HG03066 (cell line): ENCODE measurements at regions not wholly inside any gene's neighbourhood (a gene's known extent, or its start where the extent isn't known, plus 50 kb on each side); places are given as distances from the start of the nearest gene placed in this dataset.
"Not testable (repeated sequence)": the region's sequence is repeated elsewhere in the genome, so short reads cannot be mapped to it uniquely, and the experiment has no call there.

Experiments used
- ATAC-seq: cut with Tn5 transposase; IDR thresholded peaks from one replicate; pipeline ENCODE4 v1.9.1; 2021; ENCODE audit warnings: low read depth; ENCODE audit not compliant: unreplicated experiment

- ATAC-seq = no peak
Observed at GRCh38 chr7:106357675-106358074, 72.9 kb upstream of the NAMPT start.

GRCh38 chr7:106354822-106355221, 70.0 kb upstream of the NAMPT start:
- no peak for ATAC-seq

GRCh38 chr7:106353944-106354343, 69.2 kb upstream of the NAMPT start:
- ATAC-seq = no peak

- no peak for ATAC-seq
Observed at GRCh38 chr7:106348231-106348630, 63.4 kb upstream of the NAMPT start.

GRCh38 chr7:106347229-106347833, 62.5 kb upstream of the NAMPT start:
- ATAC-seq = no peak

- ATAC-seq = peak; percentile 93
Observed at GRCh38 chr7:106346678-106347217, 62.0 kb upstream of the NAMPT start.

GRCh38 chr7:106346167-106346677, 61.4 kb upstream of the NAMPT start:
- ATAC-seq = no peak

- no peak for ATAC-seq
Observed at GRCh38 chr7:106345421-106346166, 60.8 kb upstream of the NAMPT start.

- no peak for ATAC-seq
Observed at GRCh38 chr7:106344861-106345260, 60.1 kb upstream of the NAMPT start.

- ATAC-seq = no peak
Observed at GRCh38 chr7:106344211-106344610, 59.4 kb upstream of the NAMPT start.

- ATAC-seq = not testable (repeated sequence)
Observed at GRCh38 chr7:106342049-106342448, 57.3 kb upstream of the NAMPT start.

GRCh38 chr7:106340247-106340596, 55.4 kb upstream of the NAMPT start:
- not testable (repeated sequence) for ATAC-seq

- no peak for ATAC-seq
Observed at GRCh38 chr7:106339513-106340246, 54.9 kb upstream of the NAMPT start.

- no peak for ATAC-seq
Observed at GRCh38 chr7:106337754-106338153, 53.0 kb upstream of the NAMPT start.

- ATAC-seq = no peak
Observed at GRCh38 chr7:106335814-106336213, 51.0 kb upstream of the NAMPT start.
